ENCODE measurements at regions not wholly inside any gene's neighbourhood (a gene's known extent, or its start where the extent isn't known, plus 50 kb on each side); places are given as distances from the start of the nearest gene placed in this dataset.

DNA sequence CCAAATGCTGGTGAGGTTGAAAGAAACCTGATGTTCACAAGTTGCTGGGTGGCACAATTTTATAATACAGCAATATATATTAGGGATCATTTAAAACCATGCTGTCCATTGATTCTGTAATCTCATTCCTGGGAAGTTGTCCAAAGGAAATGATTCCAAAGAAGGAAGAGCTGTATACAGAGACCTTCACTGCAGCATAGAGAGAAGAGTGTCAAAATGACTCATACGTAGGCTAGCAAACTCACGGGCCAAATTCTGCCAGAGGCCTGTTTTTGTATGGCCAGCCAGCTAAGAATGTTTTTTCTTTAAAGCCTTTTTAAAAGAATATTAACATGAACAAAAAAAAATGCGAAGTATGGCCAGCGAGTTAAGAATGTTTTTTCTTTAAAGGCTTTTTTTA is 69.2 kb upstream of the MED13L start:
- peak; percentile 54 for ATAC-seq
- TF ChIP-seq, protein P1, sequence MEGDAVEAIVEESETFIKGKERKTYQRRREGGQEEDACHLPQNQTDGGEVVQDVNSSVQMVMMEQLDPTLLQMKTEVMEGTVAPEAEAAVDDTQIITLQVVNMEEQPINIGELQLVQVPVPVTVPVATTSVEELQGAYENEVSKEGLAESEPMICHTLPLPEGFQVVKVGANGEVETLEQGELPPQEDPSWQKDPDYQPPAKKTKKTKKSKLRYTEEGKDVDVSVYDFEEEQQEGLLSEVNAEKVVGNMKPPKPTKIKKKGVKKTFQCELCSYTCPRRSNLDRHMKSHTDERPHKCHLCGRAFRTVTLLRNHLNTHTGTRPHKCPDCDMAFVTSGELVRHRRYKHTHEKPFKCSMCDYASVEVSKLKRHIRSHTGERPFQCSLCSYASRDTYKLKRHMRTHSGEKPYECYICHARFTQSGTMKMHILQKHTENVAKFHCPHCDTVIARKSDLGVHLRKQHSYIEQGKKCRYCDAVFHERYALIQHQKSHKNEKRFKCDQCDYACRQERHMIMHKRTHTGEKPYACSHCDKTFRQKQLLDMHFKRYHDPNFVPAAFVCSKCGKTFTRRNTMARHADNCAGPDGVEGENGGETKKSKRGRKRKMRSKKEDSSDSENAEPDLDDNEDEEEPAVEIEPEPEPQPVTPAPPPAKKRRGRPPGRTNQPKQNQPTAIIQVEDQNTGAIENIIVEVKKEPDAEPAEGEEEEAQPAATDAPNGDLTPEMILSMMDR (IDR thresholded peaks at IDR 0.05) = no peak
- H3K36me3 ChIP-seq (ENCODE audit: low read depth) = no peaks in the 10 kb centered on the region
- no peaks in the 10 kb centered on the region for H3K9me3 ChIP-seq
- H3K4me1 ChIP-seq (ENCODE audit: low read depth) = peaks cover 12% of the 10 kb centered on the region
- no peak for DNase-seq
- no peak overlapping the region for H3K4me3 ChIP-seq
- intact Hi-C loops (cut with DNase I, micrococcal nuclease) = no loop called here

DNA sequence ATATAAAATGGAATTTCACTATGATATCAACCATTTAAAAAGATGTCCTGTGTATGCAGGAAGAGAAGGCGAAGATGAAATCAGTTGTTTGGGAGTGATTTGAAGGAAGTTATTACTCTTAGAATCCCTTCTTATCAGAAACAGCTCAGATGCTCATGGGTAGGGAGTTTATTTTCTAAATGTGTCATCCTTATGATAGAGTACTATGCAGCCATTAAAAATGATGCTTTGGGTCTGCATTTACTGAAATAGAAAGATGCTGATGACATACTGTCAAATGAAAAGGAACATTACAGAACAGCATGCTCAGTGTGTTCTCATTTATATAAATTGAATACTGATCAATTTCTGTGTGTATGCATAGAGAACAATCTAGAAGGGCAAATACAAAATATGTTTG is 69.8 kb upstream of the MED13L start:
- ATAC-seq (no peak), DNase-seq (no peak)
- Histone ChIP-seq H3K9me3 (no peaks in the 10 kb centered on the region), H3K4me1 (ENCODE audit: low read depth) (peaks cover 12% of the 10 kb centered on the region), H3K36me3 (ENCODE audit: low read depth) (no peaks in the 10 kb centered on the region), H3K4me3 (no peak overlapping the region)
- TF ChIP-seq, protein P1 (IDR thresholded peaks at IDR 0.05) = no peak
- intact Hi-C loops (cut with DNase I, micrococcal nuclease) = no loop called here

DNA sequence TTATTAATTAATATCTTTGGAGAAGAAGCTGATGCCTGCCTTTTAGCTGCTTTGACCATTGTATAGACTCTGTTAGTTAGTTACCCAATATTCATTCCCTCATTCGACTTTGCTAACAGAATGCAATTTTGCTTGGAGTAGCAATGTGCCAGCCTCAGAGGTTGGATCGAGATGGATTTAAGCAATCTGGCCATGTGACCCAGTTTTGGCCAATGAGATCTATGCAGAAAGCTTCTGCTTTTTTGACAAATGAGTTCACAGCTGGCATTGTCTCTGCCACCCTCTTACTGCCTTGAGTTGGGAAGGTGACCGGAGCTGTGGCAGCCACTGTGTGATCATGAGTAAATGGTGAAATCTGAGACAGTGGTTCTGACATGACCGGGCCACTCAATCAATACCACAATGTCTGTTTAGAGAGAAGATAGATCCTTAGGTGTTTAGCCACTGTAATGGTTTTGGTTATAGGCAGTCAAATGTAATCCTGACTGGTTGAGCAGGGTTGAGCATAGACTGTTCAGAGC is 74.9 kb upstream of the MED13L start:
- H3K4me1 ChIP-seq (ENCODE audit: low read depth) = peaks cover 12% of the 10 kb centered on the region
- H3K9me3 ChIP-seq = no peaks in the 10 kb centered on the region
- no peak for ATAC-seq
- no peak for DNase-seq
- H3K36me3 ChIP-seq (ENCODE audit: low read depth) = no peaks in the 10 kb centered on the region
- TF ChIP-seq, protein P1 (IDR thresholded peaks at IDR 0.05) = no peak
- intact Hi-C loops (cut with DNase I, micrococcal nuclease) = no loop called here
- H3K4me3 ChIP-seq = no peak overlapping the region

DNA sequence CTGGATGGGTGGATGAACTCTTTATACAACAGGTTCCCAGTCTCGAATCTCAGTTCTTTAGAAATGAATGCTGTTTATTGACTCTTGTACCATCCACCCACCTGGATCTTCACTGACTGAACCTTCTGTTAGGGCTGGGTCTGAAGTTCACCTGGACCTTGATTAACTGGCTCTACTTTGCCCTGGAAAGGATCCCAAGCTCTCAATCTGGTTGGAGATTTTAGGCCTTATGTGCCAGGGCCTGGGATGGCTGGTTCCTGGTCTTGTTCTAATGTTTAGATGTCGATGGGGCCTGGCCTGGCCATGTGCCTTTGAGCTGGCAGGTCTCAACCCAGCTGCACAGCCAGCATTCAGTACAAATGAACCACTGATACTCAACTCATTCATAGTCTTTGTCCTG is 76.5 kb upstream of the MED13L start:
- H3K4me1 ChIP-seq (ENCODE audit: low read depth) = peaks cover 7% of the 10 kb centered on the region
- peak; percentile 12 for ATAC-seq
- H3K4me3 ChIP-seq = no peak overlapping the region
- peak in 2 of 3 donors; percentile 17 to 20 for DNase-seq
- TF ChIP-seq, protein P1 (IDR thresholded peaks at IDR 0.05) = no peak
- no peaks in the 10 kb centered on the region for H3K9me3 ChIP-seq
- no peaks in the 10 kb centered on the region for H3K36me3 ChIP-seq (ENCODE audit: low read depth)
- intact Hi-C loops (cut with DNase I, micrococcal nuclease) = no loop called here

DNA sequence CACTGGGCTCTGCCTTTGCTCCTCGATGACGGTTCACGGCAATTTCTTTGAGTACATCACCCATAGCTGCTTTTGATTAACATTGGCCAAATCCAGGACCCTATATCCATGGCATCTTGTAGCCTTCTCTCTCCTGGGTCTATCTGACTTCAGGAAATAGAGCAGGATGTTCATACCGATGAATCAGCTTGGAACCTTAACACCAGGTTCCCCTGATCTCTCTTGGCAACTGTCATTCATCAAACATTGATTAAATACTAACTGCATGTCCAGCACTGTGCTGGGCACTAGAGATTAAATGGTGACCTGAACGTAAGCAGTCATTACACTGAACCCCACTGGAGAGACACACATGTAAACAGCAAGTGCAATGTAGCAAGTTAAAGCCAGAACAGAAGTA is 77.0 kb upstream of the MED13L start:
- Histone ChIP-seq H3K36me3 (ENCODE audit: low read depth) (no peaks in the 10 kb centered on the region), H3K4me3 (no peak overlapping the region), H3K4me1 (ENCODE audit: low read depth) (peaks cover 3% of the 10 kb centered on the region), H3K9me3 (no peaks in the 10 kb centered on the region)
- intact Hi-C loops (cut with DNase I, micrococcal nuclease) = no loop called here
- no peak for DNase-seq
- TF ChIP-seq, protein P1 (IDR thresholded peaks at IDR 0.05) = no peak
- no peak for ATAC-seq
